ENCODE measurements at regions not wholly inside any gene's neighbourhood (a gene's known extent, or its start where the extent isn't known, plus 50 kb on each side); places are given as distances from the start of the nearest gene placed in this dataset.

- TF ChIP-seq GATA3 (IDR thresholded peaks at IDR 0.05; ENCODE audit: low read depth, low read length) (no peak), GATA2 (IDR thresholded peaks at IDR 0.05; ENCODE audit: low read depth, low read length) (no peak)
Observed at GRCh38 chr3:24679429-24679828, 184.8 kb upstream of the THRB start.

GRCh38 chr3:24680214-24680967 is 185.7 kb upstream of the THRB start:
- TF ChIP-seq GATA2 (IDR thresholded peaks at IDR 0.05; ENCODE audit: low read depth, low read length) (no peak), GATA3 (IDR thresholded peaks at IDR 0.05; ENCODE audit: low read depth, low read length) (no peak)

GRCh38 chr3:24682141-24682547 is 187.5 kb upstream of the THRB start:
- no peak for TF ChIP-seq GATA3 (IDR thresholded peaks at IDR 0.05; ENCODE audit: low read depth, low read length)
- no peak for TF ChIP-seq GATA2 (IDR thresholded peaks at IDR 0.05; ENCODE audit: low read depth, low read length)

- no peak for TF ChIP-seq GATA3 (IDR thresholded peaks at IDR 0.05; ENCODE audit: low read depth, low read length)
- TF ChIP-seq GATA2 (IDR thresholded peaks at IDR 0.05; ENCODE audit: low read depth, low read length): no peak
Observed at GRCh38 chr3:24683090-24683489, 188.4 kb upstream of the THRB start.

GRCh38 chr3:24683633-24684384 is 189.2 kb upstream of the THRB start:
- TF ChIP-seq GATA2 (IDR thresholded peaks at IDR 0.05; ENCODE audit: low read depth, low read length) (no peak), GATA3 (IDR thresholded peaks at IDR 0.05; ENCODE audit: low read depth, low read length) (no peak)

GRCh38 chr3:24684506-24685023 is 189.9 kb upstream of the THRB start:
- TF ChIP-seq GATA2 (IDR thresholded peaks at IDR 0.05; ENCODE audit: low read depth, low read length): no peak
- TF ChIP-seq GATA3 (IDR thresholded peaks at IDR 0.05; ENCODE audit: low read depth, low read length): no peak

- TF ChIP-seq GATA3 (IDR thresholded peaks at IDR 0.05; ENCODE audit: low read depth, low read length): no peak
- no peak for TF ChIP-seq GATA2 (IDR thresholded peaks at IDR 0.05; ENCODE audit: low read depth, low read length)
Observed at GRCh38 chr3:24686808-24687207, 192.2 kb upstream of the THRB start.

- no peak for TF ChIP-seq GATA3 (IDR thresholded peaks at IDR 0.05; ENCODE audit: low read depth, low read length)
- TF ChIP-seq GATA2 (IDR thresholded peaks at IDR 0.05; ENCODE audit: low read depth, low read length): no peak
Observed at GRCh38 chr3:24687671-24688070, 193.0 kb upstream of the THRB start.

- TF ChIP-seq GATA2 (IDR thresholded peaks at IDR 0.05; ENCODE audit: low read depth, low read length): no peak
- TF ChIP-seq GATA3 (IDR thresholded peaks at IDR 0.05; ENCODE audit: low read depth, low read length): no peak
Observed at GRCh38 chr3:24688446-24689148, 193.9 kb upstream of the THRB start.

- TF ChIP-seq GATA2 (IDR thresholded peaks at IDR 0.05; ENCODE audit: low read depth, low read length) (no peak), GATA3 (IDR thresholded peaks at IDR 0.05; ENCODE audit: low read depth, low read length) (no peak)
Observed at GRCh38 chr3:24689353-24689752, 194.7 kb upstream of the THRB start.

GRCh38 chr3:24690777-24691176 is 196.1 kb upstream of the THRB start:
- no peak for TF ChIP-seq GATA2 (IDR thresholded peaks at IDR 0.05; ENCODE audit: low read depth, low read length)
- no peak for TF ChIP-seq GATA3 (IDR thresholded peaks at IDR 0.05; ENCODE audit: low read depth, low read length)

GRCh38 chr3:24704496-24704895 is 209.8 kb upstream of the THRB start:
- TF ChIP-seq GATA2 (IDR thresholded peaks at IDR 0.05; ENCODE audit: low read depth, low read length): no peak
- no peak for TF ChIP-seq GATA3 (IDR thresholded peaks at IDR 0.05; ENCODE audit: low read depth, low read length)

- no peak for TF ChIP-seq GATA3 (IDR thresholded peaks at IDR 0.05; ENCODE audit: low read depth, low read length)
- TF ChIP-seq GATA2 (IDR thresholded peaks at IDR 0.05; ENCODE audit: low read depth, low read length): no peak
Observed at GRCh38 chr3:24707936-24708335, 213.3 kb upstream of the THRB start.

GRCh38 chr3:24709956-24710355 is 215.3 kb upstream of the THRB start:
- TF ChIP-seq GATA2 (IDR thresholded peaks at IDR 0.05; ENCODE audit: low read depth, low read length) (no peak), GATA3 (IDR thresholded peaks at IDR 0.05; ENCODE audit: low read depth, low read length) (no peak)
